Activated B cell treated with CpG ODN at 0.5 μM for 24 hours (primary cell): ENCODE measurements at regions not wholly inside any gene's neighbourhood (a gene's known extent, or its start where the extent isn't known, plus 50 kb on each side); places are given as distances from the start of the nearest gene placed in this dataset.

Experiments used
- ATAC-seq: fragments of 200-7000 bp; cut with Tn5 transposase; one replicate; pipeline ENCODE4 v1.10.0; 2021; ENCODE audit warnings: low read depth, mild to moderate bottlenecking, moderate library complexity
- CTCF ChIA-PET: fragments of 350-600 bp; sonication (Branson Sonifier 250); formaldehyde crosslinking; loops from one replicate; lab custom pipeline; 2021; ENCODE audit warnings: antibody characterized with exemption; lab: Charles Lee
- POLR2A ChIA-PET: fragments of 350-600 bp; sonication (Branson Sonifier 250); formaldehyde crosslinking; loops from one replicate; lab custom pipeline; 2021; ENCODE audit warnings: antibody characterized with exemption; lab: Charles Lee
- DNase-seq: peaks from one replicate; pipeline ENCODE4 v3.0.0; 2022
- H3K27ac Mint-ChIP-seq: one replicate; pipeline ENCODE4 v1.8.0; 2020; ENCODE audit warnings: mixed read lengths
- H3K27me3 Mint-ChIP-seq: one replicate; pipeline ENCODE4 v1.8.0; 2021; ENCODE audit warnings: mixed read lengths
- H3K36me3 Mint-ChIP-seq: one replicate; pipeline ENCODE4 v1.8.0; 2021; ENCODE audit warnings: low read depth, mixed read lengths
- H3K4me1 Mint-ChIP-seq: one replicate; pipeline ENCODE4 v1.8.0; 2021; ENCODE audit warnings: mixed read lengths
- H3K4me3 Mint-ChIP-seq: one replicate; pipeline ENCODE4 v1.8.0; 2020; ENCODE audit warnings: mild to moderate bottlenecking, mixed read lengths
- H3K9me3 Mint-ChIP-seq: one replicate; pipeline ENCODE4 v1.8.0; 2020; ENCODE audit warnings: mixed read lengths
- intact Hi-C: fragments of 100-400 bp; cut with micrococcal nuclease; formaldehyde crosslinking; loops from one replicate; pipeline ENCODE4 v1.15.1; 2024
- TF ChIP-seq, protein P1 (sequence below): fragments of 200-600 bp; IDR thresholded peaks from one replicate; pipeline ENCODE4 v1.8.0; 2022; ENCODE audit warnings: antibody characterized with exemption, mild to moderate bottlenecking

- ATAC-seq: no peak
- POLR2A ChIA-PET: no interaction called here
Observed at GRCh38 chrX:44042751-44043150, 69.6 kb upstream of the NDP start.

GRCh38 chrX:44042116-44042515, 68.9 kb upstream of the NDP start:
- Mint-ChIP-seq H3K36me3 (no peaks in the 10 kb centered on the region), H3K4me1 (no peaks in the 10 kb centered on the region), H3K4me3 (no peak overlapping the region), H3K9me3 (no peaks in the 10 kb centered on the region), H3K27me3 (no peaks in the 10 kb centered on the region), H3K27ac (no peak overlapping the region)
- DNase-seq: no peak
- ChIA-PET POLR2A (no interaction called here), CTCF (no interaction called here)
- ATAC-seq: no peak
- intact Hi-C loops: no loop called here
- TF ChIP-seq, protein P1, sequence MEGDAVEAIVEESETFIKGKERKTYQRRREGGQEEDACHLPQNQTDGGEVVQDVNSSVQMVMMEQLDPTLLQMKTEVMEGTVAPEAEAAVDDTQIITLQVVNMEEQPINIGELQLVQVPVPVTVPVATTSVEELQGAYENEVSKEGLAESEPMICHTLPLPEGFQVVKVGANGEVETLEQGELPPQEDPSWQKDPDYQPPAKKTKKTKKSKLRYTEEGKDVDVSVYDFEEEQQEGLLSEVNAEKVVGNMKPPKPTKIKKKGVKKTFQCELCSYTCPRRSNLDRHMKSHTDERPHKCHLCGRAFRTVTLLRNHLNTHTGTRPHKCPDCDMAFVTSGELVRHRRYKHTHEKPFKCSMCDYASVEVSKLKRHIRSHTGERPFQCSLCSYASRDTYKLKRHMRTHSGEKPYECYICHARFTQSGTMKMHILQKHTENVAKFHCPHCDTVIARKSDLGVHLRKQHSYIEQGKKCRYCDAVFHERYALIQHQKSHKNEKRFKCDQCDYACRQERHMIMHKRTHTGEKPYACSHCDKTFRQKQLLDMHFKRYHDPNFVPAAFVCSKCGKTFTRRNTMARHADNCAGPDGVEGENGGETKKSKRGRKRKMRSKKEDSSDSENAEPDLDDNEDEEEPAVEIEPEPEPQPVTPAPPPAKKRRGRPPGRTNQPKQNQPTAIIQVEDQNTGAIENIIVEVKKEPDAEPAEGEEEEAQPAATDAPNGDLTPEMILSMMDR: no peak

More at GRCh38 chrX:44042751-44043150, 69.6 kb upstream of the NDP start:
- H3K36me3 Mint-ChIP-seq: no peaks in the 10 kb centered on the region
- TF ChIP-seq, protein P1: no peak
- DNase-seq: no peak
- H3K9me3 Mint-ChIP-seq: no peaks in the 10 kb centered on the region
- H3K4me1 Mint-ChIP-seq: no peaks in the 10 kb centered on the region
- H3K4me3 Mint-ChIP-seq: no peak overlapping the region
- no peaks in the 10 kb centered on the region for H3K27me3 Mint-ChIP-seq
- CTCF ChIA-PET: no interaction called here
- no peak overlapping the region for H3K27ac Mint-ChIP-seq
- intact Hi-C loops: no loop called here

DNA sequence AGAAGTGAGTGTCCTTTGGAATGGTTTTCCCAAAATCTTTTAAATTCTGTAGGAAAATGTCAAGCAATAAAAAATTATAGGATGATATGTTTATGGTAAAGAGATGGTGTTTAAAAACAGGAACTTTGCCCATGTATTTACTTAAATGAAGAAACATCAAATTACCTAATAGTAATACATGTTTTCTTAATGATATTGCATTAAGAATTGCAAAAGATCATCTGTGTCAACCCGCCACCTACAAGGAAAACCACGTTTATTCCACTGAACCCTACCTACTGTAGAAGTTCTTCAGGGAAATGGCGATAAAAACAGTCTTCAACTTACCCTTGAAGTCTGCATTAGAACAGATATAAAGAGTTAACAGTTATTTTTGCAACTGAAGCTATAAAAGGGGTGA, 67.2 kb upstream of the NDP start:
- Mint-ChIP-seq H3K36me3 (no peaks in the 10 kb centered on the region), H3K9me3 (no peaks in the 10 kb centered on the region), H3K27me3 (no peaks in the 10 kb centered on the region), H3K4me1 (no peaks in the 10 kb centered on the region), H3K27ac (no peak overlapping the region), H3K4me3 (no peak overlapping the region)
- TF ChIP-seq, protein P1: no peak
- ChIA-PET CTCF (no interaction called here), POLR2A (no interaction called here)
- DNase-seq: no peak
- intact Hi-C loops: no loop called here
- ATAC-seq: no peak

GRCh38 chrX:44039556-44039955, 66.4 kb upstream of the NDP start:
- intact Hi-C loops: no loop called here
- TF ChIP-seq, protein P1: no peak
- H3K4me1 Mint-ChIP-seq: no peaks in the 10 kb centered on the region
- ATAC-seq: no peak
- POLR2A ChIA-PET: no interaction called here
- H3K4me3 Mint-ChIP-seq: no peak overlapping the region
- no peaks in the 10 kb centered on the region for H3K27me3 Mint-ChIP-seq
- DNase-seq: no peak
- CTCF ChIA-PET: no interaction called here
- no peaks in the 10 kb centered on the region for H3K9me3 Mint-ChIP-seq
- no peak overlapping the region for H3K27ac Mint-ChIP-seq
- H3K36me3 Mint-ChIP-seq: no peaks in the 10 kb centered on the region

GRCh38 chrX:44036336-44036735, 63.1 kb upstream of the NDP start:
- H3K4me1 Mint-ChIP-seq: peaks cover 5% of the 10 kb centered on the region
- no peaks in the 10 kb centered on the region for H3K9me3 Mint-ChIP-seq
- TF ChIP-seq, protein P1: no peak
- no peaks in the 10 kb centered on the region for H3K27me3 Mint-ChIP-seq
- ChIA-PET POLR2A (no interaction called here), CTCF (no interaction called here)
- H3K4me3 Mint-ChIP-seq: no peak overlapping the region
- no peak overlapping the region for H3K27ac Mint-ChIP-seq
- intact Hi-C loops: no loop called here
- DNase-seq: no peak
- no peaks in the 10 kb centered on the region for H3K36me3 Mint-ChIP-seq
- ATAC-seq: no peak
